ENCODE measurements at regions not wholly inside any gene's neighbourhood (a gene's known extent, or its start where the extent isn't known, plus 50 kb on each side); places are given as distances from the start of the nearest gene placed in this dataset.
"Not testable (repeated sequence)": the region's sequence is repeated elsewhere in the genome, so short reads cannot be mapped to it uniquely, and the experiment has no call there.

DNA sequence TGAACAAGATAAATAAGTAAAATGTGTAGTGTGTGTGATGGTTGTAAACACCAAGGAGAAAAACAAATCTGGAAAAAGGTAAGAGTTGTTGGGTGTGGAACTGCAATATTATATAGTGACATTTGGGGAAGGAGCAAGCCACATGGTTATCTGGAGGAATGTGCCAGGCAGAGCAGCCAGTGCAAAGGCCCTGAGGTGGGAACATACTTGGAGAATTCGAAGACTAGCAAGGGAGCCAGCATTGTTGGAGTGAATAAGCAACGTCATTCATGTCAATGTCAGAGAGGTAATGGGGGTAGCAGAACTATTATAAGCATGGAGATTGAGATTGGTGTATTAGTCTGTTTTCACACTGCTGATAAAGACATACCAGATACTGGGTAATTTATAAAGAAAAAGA is 241.5 kb upstream of the LHX5 start:
- DNase-seq (ENCODE audit: low spot score), result no peak
- TF ChIP-seq, protein P1, sequence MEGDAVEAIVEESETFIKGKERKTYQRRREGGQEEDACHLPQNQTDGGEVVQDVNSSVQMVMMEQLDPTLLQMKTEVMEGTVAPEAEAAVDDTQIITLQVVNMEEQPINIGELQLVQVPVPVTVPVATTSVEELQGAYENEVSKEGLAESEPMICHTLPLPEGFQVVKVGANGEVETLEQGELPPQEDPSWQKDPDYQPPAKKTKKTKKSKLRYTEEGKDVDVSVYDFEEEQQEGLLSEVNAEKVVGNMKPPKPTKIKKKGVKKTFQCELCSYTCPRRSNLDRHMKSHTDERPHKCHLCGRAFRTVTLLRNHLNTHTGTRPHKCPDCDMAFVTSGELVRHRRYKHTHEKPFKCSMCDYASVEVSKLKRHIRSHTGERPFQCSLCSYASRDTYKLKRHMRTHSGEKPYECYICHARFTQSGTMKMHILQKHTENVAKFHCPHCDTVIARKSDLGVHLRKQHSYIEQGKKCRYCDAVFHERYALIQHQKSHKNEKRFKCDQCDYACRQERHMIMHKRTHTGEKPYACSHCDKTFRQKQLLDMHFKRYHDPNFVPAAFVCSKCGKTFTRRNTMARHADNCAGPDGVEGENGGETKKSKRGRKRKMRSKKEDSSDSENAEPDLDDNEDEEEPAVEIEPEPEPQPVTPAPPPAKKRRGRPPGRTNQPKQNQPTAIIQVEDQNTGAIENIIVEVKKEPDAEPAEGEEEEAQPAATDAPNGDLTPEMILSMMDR (IDR thresholded peaks at IDR 0.05; ENCODE audit: extremely low read depth, missing control alignments), result no peak

DNA sequence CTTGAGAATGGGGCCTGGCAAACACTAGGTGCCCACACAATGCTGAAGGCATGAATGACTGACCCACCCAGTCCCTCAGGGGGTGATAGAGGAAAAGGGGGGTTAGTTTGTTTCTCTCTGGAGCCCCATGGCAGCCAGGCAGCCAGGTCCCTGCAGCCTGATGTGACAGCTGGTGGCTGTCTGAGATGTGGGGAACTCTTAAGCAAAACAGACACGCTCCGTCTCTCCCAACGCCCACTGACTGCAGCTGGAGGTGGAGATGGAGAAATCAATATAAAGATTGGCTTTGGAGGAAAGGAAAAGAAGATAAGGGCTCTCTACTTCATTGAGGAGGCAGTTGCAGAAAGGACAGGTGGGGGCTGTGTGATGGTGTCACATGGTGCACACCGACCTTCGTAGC is 240.8 kb upstream of the LHX5 start:
- no peak for DNase-seq (ENCODE audit: low spot score)
- TF ChIP-seq, protein P1 (IDR thresholded peaks at IDR 0.05; ENCODE audit: extremely low read depth, missing control alignments), result no peak

DNA sequence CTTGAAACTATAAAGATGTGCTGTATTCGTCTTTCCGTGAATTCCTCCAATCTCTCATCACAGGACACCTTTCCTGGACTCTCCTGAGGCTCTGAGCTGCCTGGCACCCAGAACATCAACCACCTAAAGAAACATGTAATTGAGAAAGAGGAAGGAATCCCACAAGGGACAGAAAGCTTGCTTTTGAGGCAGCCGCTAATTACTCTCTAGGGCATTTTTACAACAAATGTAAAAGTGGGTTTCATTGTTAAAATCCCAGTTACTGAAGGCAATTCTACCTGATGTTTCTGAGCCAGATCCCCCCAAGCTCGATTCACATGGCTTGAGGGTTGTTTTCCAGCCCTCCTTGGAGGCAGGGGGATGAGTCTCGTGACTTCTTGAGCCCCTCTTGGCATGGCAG is 238.5 kb upstream of the LHX5 start:
- TF ChIP-seq, protein P1 (IDR thresholded peaks at IDR 0.05; ENCODE audit: extremely low read depth, missing control alignments), result no peak
- no peak for DNase-seq (ENCODE audit: low spot score)

DNA sequence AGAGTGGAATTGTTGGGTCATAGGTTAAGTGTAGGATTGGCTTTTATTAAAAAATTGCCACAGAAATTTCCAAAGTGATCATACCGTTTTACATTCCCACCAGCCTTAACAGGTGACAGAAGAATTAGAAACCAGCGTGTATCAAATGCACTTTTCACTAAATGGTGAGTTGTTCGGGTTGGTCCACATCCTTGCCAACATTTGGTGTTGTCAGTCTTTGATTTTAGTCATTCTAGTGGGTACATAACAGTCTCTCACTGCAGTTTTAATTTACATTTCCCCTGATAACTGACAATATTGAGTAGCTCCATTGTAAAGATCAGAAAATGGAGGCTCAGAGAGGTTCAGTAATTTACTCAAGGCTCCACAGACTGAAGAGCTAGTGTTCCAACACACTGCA is 237.8 kb upstream of the LHX5 start:
- TF ChIP-seq, protein P1 (IDR thresholded peaks at IDR 0.05; ENCODE audit: extremely low read depth, missing control alignments), result no peak
- DNase-seq (ENCODE audit: low spot score), result no peak

DNA sequence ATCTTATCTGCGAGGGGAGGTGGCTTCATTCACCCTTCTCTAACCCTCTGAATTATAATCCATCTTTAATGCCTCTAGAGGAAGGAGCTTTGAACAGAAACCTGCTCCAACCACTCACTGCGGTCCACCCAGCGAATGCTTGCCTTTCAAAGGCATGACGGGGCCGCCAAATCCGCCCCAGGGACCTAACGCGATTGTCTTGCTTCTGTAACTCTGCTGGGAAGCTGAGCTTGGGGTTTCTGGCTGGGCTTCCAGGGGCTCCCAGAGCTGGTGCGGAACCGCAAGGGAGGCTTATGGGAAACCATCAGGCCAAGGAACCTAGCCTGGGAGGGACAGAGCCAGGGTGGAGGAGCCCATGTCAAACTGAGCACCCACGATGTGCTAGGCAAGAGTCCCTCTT is 231.2 kb upstream of the LHX5 start:
- DNase-seq (ENCODE audit: low spot score), result no peak
- TF ChIP-seq, protein P1 (IDR thresholded peaks at IDR 0.05; ENCODE audit: extremely low read depth, missing control alignments), result no peak

DNA sequence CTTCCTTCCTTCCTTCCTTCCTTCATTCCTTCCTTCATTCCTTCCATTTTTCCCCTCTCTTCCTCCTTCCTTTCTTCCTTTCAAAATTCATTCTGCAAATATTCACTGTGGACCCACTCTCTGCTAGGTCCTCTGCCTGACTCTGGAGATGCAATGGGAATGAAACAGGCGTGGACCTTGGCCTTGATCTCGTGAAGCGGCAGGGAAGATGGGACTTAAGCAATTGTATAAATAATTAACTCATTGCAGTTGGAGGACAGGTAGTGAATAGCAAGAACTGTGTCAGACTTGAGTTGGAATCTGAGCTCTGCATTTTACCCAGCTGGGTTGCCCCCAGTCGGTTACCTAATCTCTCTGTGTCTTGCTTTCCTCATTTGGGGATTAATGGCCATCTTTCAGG is 230.6 kb upstream of the LHX5 start:
- TF ChIP-seq, protein P1 (IDR thresholded peaks at IDR 0.05; ENCODE audit: extremely low read depth, missing control alignments), result no peak
- no peak for DNase-seq (ENCODE audit: low spot score)

DNA sequence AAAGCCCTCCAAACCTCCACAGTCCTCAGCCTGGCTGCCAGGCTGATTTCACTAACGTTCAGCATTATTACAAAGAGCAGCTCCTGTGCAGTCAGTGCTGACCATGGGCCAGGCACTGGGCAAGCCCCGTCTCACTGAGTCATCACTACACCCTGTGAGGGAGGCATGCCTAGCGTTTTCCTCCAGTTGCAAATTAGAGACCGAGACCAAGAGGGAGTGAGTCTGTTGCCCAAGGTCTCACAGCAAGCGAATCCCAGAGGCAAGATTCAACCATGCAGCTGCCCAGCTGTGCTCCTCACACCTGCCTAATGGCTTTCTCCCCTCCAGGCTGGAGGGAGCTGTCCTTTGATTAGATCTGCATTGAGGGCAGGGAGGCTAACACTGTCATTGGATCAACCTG is 229.3 kb upstream of the LHX5 start:
- TF ChIP-seq, protein P1 (IDR thresholded peaks at IDR 0.05; ENCODE audit: extremely low read depth, missing control alignments), result no peak
- no peak for DNase-seq (ENCODE audit: low spot score)

DNA sequence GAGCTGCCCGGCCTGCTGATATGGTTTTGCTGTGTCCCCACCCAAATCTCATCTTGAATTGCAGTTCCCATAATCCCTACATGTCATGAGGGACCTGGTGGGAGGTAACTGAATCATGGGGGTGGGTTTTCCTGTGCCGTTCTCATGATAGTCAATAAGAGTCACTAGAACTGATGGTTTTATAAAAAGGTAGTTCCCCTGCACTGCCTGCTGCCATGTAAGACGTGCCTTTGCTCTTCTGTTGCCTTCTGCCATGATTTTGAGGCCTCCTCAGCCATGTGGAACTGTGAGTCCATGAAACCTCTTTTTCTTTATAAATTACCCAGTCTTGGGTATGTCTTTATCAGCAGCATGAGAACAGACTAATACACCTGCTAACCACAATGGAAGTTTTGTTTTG is 228.3 kb upstream of the LHX5 start:
- DNase-seq (ENCODE audit: low spot score), result not testable (repeated sequence)

Measured in GM20000 (cell line).